Progenitor cell of endocrine pancreas (in vitro differentiated cells): ENCODE measurements at regions not wholly inside any gene's neighbourhood (a gene's known extent, or its start where the extent isn't known, plus 50 kb on each side); places are given as distances from the start of the nearest gene placed in this dataset.

Experiments used
- DNase-seq: peaks from one replicate; pipeline ENCODE4 v3.0.0; 2021; ENCODE audit warnings: low spot score; ENCODE audit not compliant: unreplicated experiment
- H3K27ac Mint-ChIP-seq: 2 replicates; pipeline ENCODE4 v1.8.0; 2021; ENCODE audit warnings: mild to moderate bottlenecking, moderate library complexity, mixed read lengths
- H3K27me3 Mint-ChIP-seq: 2 replicates; pipeline ENCODE4 v1.8.0; 2021; ENCODE audit warnings: mixed read lengths
- H3K36me3 Mint-ChIP-seq: 2 replicates; pipeline ENCODE4 v1.8.0; 2022; ENCODE audit warnings: mixed read lengths; ENCODE audit not compliant: insufficient read depth
- H3K4me1 Mint-ChIP-seq: 2 replicates; pipeline ENCODE4 v1.8.0; 2021; ENCODE audit warnings: low read depth, mixed read lengths
- H3K4me3 Mint-ChIP-seq: 2 replicates; pipeline ENCODE4 v1.8.0; 2021; ENCODE audit warnings: low read depth, mild to moderate bottlenecking, moderate library complexity, mixed read lengths
- H3K9me3 Mint-ChIP-seq: 2 replicates; pipeline ENCODE4 v1.8.0; 2021; ENCODE audit warnings: low read depth, mixed read lengths
- TF ChIP-seq, protein P1 (sequence below): fragments of 200-600 bp; sonication (generic); IDR thresholded peaks from one replicate; pipeline ENCODE4 v1.5.0; 2021; ENCODE audit warnings: antibody characterized with exemption, mild to moderate bottlenecking; ENCODE audit not compliant: unreplicated experiment

DNA sequence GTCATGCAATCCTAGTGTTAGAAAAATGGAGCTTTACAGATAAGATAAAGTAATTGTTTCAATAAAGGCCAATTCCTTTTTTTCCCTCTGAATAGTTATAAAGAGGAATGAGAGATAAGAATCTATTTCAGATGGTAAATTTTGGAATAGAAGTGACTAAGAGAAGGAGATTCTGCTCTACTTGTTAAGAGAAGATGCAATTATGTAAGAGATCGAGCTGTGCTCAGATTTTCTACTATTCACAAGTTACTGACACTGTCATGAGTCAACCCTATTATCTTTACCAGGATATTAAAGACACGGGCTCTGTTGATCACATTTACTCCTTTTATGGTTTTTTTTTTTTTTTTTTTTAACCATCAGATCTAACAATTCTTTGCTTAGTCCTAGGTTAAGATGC is 511.3 kb downstream of the ARL4A start:
- TF ChIP-seq, protein P1, sequence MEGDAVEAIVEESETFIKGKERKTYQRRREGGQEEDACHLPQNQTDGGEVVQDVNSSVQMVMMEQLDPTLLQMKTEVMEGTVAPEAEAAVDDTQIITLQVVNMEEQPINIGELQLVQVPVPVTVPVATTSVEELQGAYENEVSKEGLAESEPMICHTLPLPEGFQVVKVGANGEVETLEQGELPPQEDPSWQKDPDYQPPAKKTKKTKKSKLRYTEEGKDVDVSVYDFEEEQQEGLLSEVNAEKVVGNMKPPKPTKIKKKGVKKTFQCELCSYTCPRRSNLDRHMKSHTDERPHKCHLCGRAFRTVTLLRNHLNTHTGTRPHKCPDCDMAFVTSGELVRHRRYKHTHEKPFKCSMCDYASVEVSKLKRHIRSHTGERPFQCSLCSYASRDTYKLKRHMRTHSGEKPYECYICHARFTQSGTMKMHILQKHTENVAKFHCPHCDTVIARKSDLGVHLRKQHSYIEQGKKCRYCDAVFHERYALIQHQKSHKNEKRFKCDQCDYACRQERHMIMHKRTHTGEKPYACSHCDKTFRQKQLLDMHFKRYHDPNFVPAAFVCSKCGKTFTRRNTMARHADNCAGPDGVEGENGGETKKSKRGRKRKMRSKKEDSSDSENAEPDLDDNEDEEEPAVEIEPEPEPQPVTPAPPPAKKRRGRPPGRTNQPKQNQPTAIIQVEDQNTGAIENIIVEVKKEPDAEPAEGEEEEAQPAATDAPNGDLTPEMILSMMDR = no peak
- no peaks in the 10 kb centered on the region for H3K27me3 Mint-ChIP-seq
- H3K36me3 Mint-ChIP-seq = no peaks in the 10 kb centered on the region
- H3K27ac Mint-ChIP-seq = no peak overlapping the region
- H3K4me1 Mint-ChIP-seq = no peaks in the 10 kb centered on the region
- no peak for DNase-seq
- H3K4me3 Mint-ChIP-seq = no peak overlapping the region
- no peaks in the 10 kb centered on the region for H3K9me3 Mint-ChIP-seq

DNA sequence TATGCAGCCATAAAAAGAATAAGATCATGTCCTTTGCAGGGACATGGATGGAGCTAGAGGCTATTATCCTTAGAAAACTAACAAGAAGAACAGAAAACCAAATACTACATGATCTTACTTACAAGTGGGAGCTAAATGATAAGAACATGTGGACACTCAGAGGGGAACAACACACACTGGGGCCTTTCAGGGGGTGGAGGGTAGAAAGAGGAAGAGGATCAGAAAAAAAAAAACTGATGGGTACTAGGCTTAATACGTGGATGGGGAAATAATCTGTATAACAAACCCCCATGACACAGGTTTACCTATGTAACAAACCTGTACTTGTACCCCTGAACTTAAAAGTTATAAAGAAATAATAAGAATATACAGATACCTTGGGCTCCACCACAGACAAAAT is 514.2 kb downstream of the ARL4A start:
- no peaks in the 10 kb centered on the region for H3K27me3 Mint-ChIP-seq
- H3K36me3 Mint-ChIP-seq = no peaks in the 10 kb centered on the region
- TF ChIP-seq, protein P1 = no peak
- H3K4me1 Mint-ChIP-seq = no peaks in the 10 kb centered on the region
- DNase-seq = no peak
- no peak overlapping the region for H3K27ac Mint-ChIP-seq
- H3K4me3 Mint-ChIP-seq = no peak overlapping the region
- H3K9me3 Mint-ChIP-seq = peaks cover 8% of the 10 kb centered on the region

DNA sequence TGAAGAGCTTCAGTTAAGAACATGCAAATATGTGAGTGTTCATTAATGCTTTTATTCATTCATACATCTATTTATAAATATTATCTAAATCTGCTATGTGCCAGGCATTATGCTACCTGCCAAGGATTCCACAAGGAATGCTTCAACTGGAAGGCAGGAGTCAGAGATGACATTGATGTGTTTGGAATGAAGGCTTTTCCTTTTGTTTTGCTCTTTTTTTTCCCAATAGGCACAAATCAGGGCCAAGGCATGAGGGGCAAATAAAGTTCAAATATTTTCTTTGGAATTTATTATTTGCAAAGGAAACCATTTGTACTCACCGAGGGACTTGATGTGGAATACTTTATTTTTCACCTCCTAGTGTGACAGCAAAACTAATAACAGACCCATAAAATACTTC is 530.3 kb downstream of the ARL4A start:
- H3K4me3 Mint-ChIP-seq = no peak overlapping the region
- H3K27me3 Mint-ChIP-seq = no peaks in the 10 kb centered on the region
- H3K36me3 Mint-ChIP-seq = no peaks in the 10 kb centered on the region
- no peak for DNase-seq
- no peaks in the 10 kb centered on the region for H3K4me1 Mint-ChIP-seq
- no peak overlapping the region for H3K27ac Mint-ChIP-seq
- TF ChIP-seq, protein P1 = no peak
- no peaks in the 10 kb centered on the region for H3K9me3 Mint-ChIP-seq

DNA sequence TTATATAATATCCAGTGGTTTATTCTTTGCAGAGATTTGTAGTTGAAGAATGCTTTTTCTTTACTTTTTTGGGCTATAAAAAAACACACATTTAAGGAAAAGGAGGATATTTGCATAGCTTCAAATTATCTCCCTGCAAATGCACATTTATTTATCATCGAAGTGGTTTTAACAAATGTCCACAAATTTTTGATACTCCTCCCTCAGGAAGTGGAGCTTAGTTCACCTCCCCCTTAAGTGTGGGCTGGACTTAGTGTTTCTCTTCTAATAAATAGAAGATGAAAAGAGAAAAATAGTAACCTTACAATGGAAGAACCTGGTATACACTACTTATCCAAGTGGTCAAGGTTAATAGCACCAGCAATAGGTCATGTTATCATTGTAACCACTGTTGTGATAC is 537.6 kb downstream of the ARL4A start:
- peaks cover 3% of the 10 kb centered on the region for H3K9me3 Mint-ChIP-seq

DNA sequence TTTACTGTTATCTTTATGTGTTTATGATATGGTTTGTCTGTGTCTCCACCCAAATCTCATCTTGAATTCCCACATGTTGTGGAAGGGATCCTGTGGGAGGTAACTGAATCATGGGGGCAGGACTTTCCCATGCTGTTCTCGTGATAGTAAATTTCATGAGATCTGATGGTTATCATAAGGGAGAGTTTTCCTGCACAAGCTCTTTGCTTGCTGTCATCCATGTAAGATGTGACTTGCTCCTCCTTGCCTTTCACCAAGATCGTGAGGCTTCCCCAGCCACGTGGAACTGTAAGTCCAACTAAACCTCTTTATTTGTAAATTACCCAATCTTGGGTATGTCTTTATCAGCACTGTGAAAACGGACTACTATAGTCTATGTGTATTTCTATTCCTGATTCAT is 539.0 kb downstream of the ARL4A start:
- no peaks in the 10 kb centered on the region for H3K4me1 Mint-ChIP-seq
- H3K36me3 Mint-ChIP-seq = no peaks in the 10 kb centered on the region
- TF ChIP-seq, protein P1 = no peak
- no peak overlapping the region for H3K27ac Mint-ChIP-seq
- H3K27me3 Mint-ChIP-seq = no peaks in the 10 kb centered on the region
- DNase-seq = no peak
- H3K9me3 Mint-ChIP-seq = peaks cover 3% of the 10 kb centered on the region
- H3K4me3 Mint-ChIP-seq = no peak overlapping the region

More for the DNA sequence above, 537.6 kb downstream of the ARL4A start:
- Mint-ChIP-seq H3K4me1 (no peaks in the 10 kb centered on the region), H3K36me3 (no peaks in the 10 kb centered on the region), H3K4me3 (no peak overlapping the region), H3K27ac (no peak overlapping the region), H3K27me3 (no peaks in the 10 kb centered on the region)
- TF ChIP-seq, protein P1 = no peak
- DNase-seq = no peak
